ENCODE measurements at regions not wholly inside any gene's neighbourhood (a gene's known extent, or its start where the extent isn't known, plus 50 kb on each side); places are given as distances from the start of the nearest gene placed in this dataset.

DNA sequence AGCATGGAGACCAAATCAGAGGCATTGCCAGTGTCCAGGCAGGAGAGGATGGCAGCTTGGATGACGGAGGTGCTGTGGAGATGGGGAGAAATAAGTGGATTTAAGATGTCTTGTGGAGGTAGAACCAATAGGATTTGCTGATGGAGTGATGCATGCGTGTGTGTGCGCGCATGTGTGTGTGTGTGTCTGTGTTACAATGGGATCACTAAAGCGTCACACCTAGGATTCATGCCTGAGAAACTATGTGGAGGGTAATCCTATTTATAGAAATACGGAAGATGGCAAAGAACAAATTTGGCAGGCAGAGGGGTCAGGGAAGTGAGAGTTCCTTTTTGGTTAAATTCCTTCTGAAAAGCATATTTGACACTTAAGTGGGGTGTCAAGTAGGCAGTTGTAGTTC lies 64.8 kb upstream of the ARL8B start (continued):
- TF ChIP-seq, protein P1, sequence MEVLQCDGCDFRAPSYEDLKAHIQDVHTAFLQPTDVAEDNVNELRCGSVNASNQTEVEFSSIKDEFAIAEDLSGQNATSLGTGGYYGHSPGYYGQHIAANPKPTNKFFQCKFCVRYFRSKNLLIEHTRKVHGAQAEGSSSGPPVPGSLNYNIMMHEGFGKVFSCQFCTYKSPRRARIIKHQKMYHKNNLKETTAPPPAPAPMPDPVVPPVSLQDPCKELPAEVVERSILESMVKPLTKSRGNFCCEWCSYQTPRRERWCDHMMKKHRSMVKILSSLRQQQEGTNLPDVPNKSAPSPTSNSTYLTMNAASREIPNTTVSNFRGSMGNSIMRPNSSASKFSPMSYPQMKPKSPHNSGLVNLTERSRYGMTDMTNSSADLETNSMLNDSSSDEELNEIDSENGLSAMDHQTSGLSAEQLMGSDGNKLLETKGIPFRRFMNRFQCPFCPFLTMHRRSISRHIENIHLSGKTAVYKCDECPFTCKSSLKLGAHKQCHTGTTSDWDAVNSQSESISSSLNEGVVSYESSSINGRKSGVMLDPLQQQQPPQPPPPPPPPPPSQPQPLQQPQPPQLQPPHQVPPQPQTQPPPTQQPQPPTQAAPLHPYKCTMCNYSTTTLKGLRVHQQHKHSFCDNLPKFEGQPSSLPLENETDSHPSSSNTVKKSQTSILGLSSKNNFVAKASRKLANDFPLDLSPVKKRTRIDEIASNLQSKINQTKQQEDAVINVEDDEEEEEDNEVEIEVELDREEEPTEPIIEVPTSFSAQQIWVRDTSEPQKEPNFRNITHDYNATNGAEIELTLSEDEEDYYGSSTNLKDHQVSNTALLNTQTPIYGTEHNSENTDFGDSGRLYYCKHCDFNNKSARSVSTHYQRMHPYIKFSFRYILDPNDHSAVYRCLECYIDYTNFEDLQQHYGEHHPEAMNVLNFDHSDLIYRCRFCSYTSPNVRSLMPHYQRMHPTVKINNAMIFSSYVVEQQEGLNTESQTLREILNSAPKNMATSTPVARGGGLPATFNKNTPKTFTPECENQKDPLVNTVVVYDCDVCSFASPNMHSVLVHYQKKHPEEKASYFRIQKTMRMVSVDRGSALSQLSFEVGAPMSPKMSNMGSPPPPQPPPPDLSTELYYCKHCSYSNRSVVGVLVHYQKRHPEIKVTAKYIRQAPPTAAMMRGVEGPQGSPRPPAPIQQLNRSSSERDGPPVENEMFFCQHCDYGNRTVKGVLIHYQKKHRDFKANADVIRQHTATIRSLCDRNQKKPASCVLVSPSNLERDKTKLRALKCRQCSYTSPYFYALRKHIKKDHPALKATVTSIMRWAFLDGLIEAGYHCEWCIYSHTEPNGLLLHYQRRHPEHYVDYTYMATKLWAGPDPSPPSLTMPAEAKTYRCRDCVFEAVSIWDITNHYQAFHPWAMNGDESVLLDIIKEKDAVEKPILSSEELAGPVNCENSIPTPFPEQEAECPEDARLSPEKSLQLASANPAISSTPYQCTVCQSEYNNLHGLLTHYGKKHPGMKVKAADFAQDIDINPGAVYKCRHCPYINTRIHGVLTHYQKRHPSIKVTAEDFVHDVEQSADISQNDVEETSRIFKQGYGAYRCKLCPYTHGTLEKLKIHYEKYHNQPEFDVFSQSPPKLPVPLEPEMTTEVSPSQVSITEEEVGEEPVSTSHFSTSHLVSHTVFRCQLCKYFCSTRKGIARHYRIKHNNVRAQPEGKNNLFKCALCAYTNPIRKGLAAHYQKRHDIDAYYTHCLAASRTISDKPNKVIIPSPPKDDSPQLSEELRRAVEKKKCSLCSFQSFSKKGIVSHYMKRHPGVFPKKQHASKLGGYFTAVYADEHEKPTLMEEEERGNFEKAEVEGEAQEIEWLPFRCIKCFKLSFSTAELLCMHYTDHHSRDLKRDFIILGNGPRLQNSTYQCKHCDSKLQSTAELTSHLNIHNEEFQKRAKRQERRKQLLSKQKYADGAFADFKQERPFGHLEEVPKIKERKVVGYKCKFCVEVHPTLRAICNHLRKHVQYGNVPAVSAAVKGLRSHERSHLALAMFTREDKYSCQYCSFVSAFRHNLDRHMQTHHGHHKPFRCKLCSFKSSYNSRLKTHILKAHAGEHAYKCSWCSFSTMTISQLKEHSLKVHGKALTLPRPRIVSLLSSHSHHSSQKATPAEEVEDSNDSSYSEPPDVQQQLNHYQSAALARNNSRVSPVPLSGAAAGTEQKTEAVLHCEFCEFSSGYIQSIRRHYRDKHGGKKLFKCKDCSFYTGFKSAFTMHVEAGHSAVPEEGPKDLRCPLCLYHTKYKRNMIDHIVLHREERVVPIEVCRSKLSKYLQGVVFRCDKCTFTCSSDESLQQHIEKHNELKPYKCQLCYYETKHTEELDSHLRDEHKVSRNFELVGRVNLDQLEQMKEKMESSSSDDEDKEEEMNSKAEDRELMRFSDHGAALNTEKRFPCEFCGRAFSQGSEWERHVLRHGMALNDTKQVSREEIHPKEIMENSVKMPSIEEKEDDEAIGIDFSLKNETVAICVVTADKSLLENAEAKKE (CRISPR knock-in tag; IDR thresholded peaks at IDR 0.05), result no peak
- TF ChIP-seq, protein P2, sequence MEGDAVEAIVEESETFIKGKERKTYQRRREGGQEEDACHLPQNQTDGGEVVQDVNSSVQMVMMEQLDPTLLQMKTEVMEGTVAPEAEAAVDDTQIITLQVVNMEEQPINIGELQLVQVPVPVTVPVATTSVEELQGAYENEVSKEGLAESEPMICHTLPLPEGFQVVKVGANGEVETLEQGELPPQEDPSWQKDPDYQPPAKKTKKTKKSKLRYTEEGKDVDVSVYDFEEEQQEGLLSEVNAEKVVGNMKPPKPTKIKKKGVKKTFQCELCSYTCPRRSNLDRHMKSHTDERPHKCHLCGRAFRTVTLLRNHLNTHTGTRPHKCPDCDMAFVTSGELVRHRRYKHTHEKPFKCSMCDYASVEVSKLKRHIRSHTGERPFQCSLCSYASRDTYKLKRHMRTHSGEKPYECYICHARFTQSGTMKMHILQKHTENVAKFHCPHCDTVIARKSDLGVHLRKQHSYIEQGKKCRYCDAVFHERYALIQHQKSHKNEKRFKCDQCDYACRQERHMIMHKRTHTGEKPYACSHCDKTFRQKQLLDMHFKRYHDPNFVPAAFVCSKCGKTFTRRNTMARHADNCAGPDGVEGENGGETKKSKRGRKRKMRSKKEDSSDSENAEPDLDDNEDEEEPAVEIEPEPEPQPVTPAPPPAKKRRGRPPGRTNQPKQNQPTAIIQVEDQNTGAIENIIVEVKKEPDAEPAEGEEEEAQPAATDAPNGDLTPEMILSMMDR (conservative IDR thresholded peaks at IDR 0.05; ENCODE audit: low read depth in 2 of 2), result no peak
- TF ChIP-seq NANOG (IDR thresholded peaks at IDR 0.05; ENCODE audit: borderline replicate concordance), result no peak
- no peak for TF ChIP-seq POLR2AphosphoS5 (IDR thresholded peaks at IDR 0.05; ENCODE audit: low read depth)

DNA sequence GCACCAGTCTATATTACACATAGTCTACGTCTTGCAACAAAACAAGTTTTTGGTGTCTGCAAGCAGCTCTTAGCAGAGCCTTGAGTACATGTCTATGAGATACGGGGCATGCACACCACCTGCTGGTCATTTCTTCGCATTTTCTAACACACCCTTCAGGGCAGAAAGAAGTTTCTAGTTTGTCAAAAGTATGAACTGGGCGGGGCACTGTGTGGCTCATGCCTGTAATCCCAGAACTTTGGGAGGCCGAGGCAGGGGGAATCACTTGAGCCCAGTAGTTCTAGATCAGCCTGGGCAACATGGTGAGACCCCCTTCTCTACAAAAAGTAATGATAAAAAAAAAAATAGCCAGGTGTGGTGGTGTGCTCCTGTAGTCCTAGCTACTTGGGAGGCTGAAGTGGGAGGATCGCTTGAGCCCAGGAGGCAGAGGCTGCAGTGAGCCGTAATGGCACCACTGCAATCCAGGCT lies 64.2 kb upstream of the ARL8B start:
- Histone ChIP-seq H3K9me2 (ENCODE audit: insufficient read depth) (no peaks in the 10 kb centered on the region), H3K4me2 (no peak overlapping the region), H2AFZ (no peak overlapping the region), H3F3A (replicated peaks; ENCODE audit: low read depth) (no peaks in the 10 kb centered on the region), H4K20me1 (replicated peaks; ENCODE audit: insufficient read depth) (no peaks in the 10 kb centered on the region), H3K36me3 (ENCODE audit: insufficient read depth) (no peaks in the 10 kb centered on the region), H3K79me2 (replicated peaks; ENCODE audit: insufficient read depth) (no peaks in the 10 kb centered on the region), H3K4me1 (ENCODE audit: insufficient read depth) (no peaks in the 10 kb centered on the region), H3K4me3 (no peak overlapping the region), H3K27ac (ENCODE audit: low read depth) (no peak overlapping the region), H3K27me3 (ENCODE audit: insufficient read depth) (no peaks in the 10 kb centered on the region)
- no peaks in the 10 kb centered on the region for H3K4me1 Mint-ChIP-seq
- DNase-seq (ENCODE audit: low spot score) (peak; percentile 62), ATAC-seq (peak; percentile 75)
- TF ChIP-seq, protein P2 (conservative IDR thresholded peaks at IDR 0.05; ENCODE audit: low read depth in 2 of 2), result peak; percentile 59 to 73
- no peak for TF ChIP-seq JUNB (IDR thresholded peaks at IDR 0.05; ENCODE audit: unreplicated experiment)
- H3K27me3 Mint-ChIP-seq (ENCODE audit: insufficient read depth, low read depth, poor library complexity), result no peaks in the 10 kb centered on the region
- H3K36me3 Mint-ChIP-seq (ENCODE audit: low read depth), result no peaks in the 10 kb centered on the region
- no peak overlapping the region for H3K27ac Mint-ChIP-seq
- H3K4me3 Mint-ChIP-seq, result no peak overlapping the region
- H3K9me3 Mint-ChIP-seq, result no peaks in the 10 kb centered on the region
